ENCODE measurements at regions not wholly inside any gene's neighbourhood (a gene's known extent, or its start where the extent isn't known, plus 50 kb on each side); places are given as distances from the start of the nearest gene placed in this dataset.

DNA sequence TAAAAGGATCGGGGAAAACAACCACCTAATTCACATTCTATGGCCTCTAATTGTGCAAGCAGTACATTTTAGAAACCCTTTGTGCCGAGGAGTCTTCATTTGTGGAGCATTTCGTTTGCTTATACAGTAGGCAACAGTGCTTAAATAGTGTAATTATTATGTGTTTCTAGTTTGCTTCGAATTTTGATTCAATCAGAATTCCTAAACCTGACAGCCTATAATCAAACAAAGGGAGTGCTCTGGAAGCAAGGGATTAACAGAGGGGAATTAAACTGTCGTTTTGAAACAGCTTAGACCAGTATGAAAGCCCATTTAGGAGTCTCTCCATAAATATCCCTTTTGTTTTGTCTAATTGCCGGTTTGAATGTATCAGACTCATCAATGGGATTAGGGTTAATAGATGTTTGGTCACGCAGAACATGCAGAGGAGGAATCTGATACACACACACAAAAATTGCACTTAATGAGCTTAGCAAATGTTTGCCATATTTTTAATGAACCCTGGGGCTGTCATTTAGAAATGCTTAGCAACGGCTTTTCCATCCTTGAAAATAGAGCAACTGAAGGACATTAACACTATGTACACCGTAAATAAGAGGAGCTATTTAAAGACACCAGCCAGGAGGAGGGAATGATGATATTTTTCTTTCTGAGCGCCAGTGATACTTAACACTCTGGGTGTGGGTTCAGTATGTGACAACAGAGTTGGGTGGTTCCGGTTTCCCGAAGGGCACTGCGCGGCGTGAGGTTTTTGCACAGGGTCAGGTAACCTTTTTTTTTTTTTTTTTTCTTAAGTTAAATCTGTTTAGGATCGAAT lies 404.7 kb downstream of the TLE4 start:
- no peak for DNase-seq

DNA sequence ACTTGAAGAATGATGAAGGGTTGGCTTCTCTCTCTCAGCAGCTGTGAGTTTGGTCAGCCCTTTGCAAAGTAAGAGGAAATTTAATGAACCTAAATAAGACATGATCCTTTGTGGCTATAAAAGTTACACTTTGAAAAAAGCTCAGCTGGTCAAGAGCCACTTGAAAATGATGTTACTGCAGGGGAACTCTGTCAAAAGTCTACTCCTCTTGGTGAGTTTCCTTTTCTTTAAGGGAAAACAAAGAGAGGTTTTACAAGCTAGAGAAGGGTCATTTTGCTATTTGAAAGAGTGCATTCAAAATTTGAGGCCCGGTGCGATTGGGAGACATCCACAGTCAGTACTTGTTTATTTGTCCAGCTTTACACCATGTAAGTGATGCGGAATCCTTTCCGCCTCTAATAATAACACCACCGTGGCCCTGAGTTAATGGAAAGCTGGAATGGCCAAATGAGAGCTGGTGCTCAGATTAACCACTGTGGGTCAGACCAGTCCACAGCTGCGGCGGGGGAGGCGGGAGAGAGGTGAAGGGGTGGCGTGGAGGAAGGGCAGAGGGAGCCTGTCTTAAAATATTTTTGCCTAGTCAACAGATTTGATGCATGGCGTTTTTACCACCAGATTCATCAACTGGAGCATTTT lies 404.0 kb downstream of the TLE4 start:
- DNase-seq = no peak

DNA sequence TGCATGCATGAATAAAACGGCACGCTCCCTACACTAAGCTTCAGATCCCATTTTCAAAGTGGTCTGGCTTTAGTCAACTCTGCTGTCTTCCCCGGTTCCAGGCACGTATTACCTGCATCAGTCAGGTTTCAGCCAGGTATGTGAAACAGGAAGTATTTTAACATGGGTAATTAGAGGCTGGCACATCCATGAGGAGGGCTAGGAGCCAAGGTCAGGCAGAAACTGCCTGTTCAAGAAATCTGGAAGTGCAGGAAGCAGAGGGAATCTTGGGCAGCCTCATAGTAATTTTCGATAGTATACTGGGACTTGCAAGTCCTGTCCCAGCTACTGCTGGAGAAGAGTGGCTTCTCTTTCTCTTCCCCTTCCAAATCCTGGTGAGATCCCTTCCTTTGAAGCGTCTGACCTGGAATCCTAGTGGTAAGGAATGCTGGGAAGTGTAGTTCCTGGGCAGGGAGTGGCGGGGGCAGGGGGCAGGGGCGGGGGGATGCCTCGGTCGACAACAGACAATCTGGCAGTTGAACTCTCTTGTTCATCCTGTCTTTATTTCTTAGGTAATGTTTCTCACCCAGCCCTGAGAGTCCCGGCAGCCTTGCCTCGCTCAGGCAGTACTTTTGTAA lies 403.1 kb downstream of the TLE4 start:
- no peak for DNase-seq

DNA sequence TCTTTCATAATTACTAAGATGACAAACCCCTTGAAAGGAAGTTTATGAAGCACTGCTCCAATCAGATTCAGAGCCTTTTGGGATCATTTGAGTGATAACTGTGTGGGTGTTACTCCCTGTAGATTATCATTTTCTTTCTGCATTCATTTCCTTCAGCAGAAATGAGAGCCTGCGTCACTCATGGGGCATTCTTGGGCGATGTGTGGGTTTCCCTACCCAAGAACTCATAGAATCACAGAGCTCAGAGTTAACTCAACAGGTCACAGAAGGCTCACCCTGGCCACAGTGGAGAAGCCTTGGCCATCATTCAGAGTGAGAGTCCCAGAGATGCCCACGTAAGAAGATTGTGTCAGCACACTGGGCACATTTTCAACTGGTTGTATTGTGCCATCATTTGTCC lies 401.9 kb downstream of the TLE4 start:
- no peak for DNase-seq

DNA sequence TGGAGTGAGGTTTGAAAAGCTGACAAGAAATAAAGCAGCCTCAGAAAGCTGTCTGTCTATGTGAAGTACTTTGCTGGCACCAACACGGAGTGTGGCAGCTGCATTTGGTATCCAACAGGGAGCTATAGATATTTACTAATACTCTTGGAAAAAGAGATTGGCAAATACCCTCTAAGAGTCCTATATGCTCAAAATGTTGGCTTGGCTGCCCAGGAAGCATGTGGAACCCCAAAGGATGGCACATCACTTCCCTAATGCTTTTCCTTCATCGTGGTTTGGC lies 398.3 kb downstream of the TLE4 start:
- no peak for DNase-seq

DNA sequence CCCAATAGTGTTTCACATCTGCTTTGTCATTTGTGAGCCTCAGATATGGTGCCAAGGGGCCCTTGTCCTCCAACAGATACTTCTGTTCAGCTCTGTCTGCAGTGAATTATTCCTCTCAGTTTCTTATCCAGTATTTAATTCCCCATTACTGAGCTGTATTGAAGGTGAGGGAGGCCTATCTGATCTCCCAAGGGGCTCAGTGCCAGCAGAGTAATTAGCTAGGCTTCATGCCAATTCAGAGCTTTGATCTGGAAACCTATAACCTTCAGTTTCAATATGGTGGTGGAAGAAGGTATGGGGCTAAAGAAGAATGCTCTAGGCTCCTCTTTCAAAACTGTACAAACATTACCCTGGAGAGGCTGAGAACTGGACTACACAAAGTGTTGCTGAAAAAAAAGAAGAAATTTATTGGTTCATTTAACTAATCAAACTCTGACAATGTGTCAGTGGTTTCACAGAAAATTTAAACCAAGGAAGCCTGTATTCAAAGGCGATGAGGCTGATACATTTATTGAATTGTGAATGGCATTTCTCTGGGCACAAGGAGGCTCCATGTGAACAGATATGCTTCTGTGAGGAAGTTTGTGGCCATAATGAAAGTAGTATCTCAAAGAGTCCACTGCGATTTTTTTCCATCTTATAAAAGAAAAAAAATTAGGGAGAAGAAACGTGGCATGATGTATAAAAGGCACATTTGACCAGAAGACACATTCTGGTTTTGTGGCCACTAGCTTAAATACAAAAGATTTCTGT lies 397.8 kb downstream of the TLE4 start:
- no peak for DNase-seq

DNA sequence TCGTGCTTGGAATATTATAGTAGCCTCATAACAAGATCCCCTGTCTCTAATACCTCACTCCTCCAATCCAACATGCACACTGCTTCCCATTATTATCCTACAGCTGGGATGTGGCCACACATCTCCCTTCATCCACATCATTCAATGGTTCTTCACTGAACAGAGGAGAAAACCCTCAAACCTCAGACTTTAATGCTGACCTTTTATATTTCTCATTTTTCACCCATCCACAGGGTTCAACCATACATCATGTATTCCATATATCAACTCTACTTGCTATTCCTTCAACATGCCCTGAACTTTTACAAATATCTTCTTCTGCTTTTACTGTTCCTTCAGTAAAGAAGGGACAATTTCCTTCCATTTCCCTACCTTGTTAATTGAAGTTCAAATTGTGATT lies 396.8 kb downstream of the TLE4 start:
- no peak for DNase-seq

DNA sequence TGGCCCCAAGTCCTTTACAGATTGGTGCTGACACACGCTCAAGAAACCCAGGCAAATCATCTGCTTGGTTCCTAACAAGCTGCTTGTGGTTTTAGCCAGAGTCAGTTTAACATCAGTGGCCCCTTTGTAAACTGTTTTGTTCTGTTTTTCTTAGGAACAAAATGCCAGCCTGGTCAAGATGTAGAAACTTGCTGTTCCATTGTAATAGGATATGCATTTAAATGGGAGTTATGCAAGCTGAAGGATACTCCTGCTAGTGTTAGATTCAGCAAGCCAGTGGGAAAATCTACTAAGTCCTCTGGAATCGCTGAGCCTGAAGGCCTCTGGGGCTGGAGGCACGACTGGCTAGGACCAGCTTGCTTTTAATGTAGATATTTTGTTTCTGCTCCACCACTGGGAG lies 391.1 kb downstream of the TLE4 start:
- no peak for DNase-seq

DNA sequence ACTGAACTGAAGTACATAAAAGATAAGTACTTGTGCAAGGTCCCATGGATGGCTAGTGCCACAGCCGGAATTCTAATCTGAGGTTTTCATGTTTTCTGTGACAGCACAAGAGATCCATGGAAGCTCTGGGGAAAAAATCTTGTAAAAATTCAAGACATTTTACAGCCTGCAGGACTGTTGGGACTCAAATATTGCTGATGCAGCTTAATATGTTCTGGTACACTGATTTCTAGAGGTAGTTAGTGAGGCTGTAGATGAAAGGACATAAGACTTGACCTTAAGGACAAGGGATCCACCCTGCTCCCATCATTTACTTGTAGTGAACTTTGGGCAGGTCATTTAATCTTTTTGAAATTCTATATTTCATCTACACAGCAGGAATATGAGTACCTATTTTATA lies 390.4 kb downstream of the TLE4 start:
- DNase-seq = no peak

DNA sequence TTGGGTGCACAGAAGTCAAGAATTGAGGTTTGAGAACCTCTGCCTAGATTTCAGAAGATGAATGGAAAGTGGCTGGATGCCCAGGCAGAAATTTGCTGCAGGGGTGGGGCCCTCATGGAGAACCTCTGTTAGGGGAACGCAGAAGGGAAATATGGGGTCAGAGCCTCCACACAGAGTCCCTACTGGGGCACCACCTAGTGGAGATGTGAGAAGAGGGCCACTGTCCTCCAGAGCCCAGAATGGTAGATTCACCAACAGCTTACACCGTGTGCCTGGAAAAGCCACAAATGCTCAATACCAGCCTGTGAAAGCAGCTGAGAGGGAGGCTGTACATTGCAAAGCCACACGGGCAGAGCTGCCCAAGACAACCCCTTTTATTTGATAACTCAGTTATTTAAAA lies 383.5 kb downstream of the TLE4 start:
- DNase-seq = no peak

DNA sequence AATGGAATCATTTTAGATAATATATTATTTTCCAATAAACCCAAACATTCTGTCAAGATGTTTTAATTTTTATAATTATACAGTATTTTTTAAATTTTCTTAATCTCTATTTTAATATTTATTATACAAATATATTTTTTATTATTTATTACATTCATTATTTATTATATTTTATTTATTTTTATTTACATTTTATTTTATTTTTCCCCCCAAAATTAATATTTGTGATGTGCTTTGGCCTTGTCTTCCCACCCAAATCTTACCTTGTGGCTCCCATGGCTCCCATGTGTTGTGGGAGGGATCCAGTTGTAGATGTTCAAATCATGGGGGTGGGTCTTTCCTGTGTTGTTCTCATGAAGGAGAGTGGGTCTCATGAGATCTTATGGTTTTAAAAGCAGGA lies 382.1 kb downstream of the TLE4 start:
- DNase-seq = no peak

DNA sequence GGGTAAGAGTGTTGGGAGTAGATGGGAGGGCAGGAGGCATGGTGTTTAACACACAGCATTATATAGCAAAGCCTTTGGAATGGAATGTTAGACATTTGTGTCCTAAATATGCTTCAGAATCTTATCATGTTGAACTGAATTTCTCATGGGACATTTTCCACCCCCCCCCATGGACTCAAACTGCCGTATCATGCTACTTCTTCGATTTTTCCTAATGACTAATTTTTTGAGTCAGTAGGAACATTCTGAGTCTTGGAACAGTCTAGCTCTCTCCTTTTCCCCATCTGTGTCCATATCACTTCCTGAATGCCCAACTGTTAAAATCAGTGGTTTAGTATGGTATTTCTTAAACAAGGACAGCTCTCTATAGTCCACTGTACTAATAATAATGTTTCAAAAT lies 380.6 kb downstream of the TLE4 start:
- peak; percentile 43 for DNase-seq

DNA sequence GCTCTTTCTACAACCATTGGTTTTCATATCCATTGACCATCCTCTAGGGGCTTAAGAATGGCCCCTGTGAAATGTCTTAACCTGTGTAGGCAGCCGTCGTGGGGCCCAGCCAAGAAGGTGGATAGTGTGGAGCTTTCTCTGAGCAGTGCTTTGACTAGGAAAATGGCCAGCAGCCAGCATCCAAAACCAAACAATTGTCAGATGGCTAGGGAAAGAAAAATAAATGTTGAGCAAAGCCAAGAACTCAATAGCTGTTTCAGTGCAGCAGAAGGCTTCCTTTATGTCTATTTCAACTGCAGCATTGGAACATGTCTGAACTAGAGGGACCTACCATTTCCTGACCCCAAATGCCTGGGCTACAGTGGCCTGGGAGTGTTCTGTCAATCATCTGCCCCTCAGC lies 374.9 kb downstream of the TLE4 start:
- no peak for DNase-seq

DNA sequence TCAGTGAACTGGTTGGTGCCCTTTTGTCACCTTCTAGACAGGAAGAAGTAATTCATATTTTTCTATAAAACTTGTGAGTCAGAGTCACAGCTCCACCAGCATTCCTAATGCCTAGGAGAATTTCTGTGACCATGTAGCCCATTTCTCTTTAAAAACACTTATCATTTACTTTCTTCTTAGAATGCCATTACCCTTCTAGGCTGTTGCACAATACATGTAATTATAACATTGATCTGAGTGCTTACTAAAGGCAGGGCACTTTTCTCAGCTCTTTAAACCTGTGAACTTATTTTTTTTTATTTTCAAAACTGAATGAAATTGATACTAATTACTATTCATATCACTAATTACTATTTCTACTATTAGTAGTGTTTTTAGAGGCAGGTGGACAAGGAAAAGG lies 373.7 kb downstream of the TLE4 start:
- DNase-seq = peak; percentile 6

DNA sequence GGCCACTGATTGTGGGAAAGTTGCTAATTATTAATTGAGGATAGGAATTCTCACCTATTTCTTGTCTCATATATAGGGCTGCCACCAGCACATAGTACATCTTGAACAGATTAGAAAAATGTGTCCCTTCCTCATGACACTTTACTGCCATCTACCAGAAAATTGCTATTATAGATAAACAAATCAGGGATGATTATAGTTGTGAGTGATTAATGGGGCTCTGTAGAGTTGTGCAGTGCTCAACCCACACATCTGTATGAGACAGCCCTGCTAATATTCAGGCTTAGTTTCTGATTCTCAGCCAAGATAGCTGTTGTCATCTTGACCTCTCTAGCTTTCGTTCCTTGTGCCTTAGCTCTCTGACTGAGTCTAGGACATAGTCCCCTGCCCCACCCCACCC lies 373.3 kb downstream of the TLE4 start:
- DNase-seq = peak; percentile 5

DNA sequence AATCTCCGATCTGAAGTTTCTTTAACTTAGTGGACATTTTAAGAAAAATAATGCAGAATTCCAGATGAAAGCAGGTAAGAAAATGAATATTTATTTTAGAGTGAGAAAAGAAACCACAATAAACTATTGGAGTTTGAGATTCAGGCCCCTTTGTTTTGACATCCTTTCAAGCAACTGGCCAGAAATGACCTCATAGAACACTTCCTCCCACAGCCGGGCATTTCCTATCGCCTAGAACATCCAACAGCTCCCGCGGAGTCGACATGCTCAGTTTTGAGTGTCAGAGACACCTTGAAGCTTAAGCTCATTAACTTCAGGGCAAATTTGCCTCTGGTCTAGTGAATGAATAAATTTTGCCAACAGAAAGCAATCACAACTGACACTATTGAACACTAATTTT lies 369.2 kb downstream of the TLE4 start:
- DNase-seq = no peak

DNA sequence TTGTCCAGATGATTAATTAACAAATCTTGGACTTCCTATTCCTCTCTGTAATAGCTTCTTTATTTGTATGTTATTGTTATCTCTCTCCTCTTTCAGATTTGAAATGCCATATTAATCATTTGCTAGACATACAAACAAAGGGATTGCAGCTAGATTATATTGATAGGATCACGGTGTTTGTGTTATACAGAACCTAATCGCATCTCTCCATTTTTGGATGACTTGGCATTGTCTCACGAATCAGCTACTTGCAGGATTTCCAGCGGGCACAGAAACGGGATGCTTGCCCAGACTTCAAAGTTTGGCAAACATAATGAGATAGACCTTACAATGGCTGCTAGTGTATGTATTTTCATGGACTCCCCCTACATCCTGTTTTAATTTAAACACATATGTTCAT lies 368.1 kb downstream of the TLE4 start:
- DNase-seq = no peak

DNA sequence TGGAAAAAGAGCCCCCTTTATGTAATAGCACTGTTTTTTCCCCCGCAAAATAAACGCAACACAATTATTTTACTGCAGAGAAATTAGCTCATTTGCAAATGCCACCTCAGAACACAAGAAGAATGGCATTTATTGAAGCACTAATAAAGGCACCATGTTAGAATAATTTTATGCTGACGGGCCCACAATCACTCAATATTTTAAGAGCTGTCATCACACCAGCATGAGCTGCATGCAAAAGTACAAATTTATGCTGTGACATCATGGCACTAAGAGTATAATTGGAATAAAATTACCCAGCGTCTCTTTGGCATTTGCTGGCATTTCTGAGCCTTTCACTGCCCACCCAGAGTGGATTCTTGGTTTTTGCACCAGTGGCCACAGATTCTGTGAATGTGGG lies 364.6 kb downstream of the TLE4 start:
- DNase-seq = peak; percentile 4

DNA sequence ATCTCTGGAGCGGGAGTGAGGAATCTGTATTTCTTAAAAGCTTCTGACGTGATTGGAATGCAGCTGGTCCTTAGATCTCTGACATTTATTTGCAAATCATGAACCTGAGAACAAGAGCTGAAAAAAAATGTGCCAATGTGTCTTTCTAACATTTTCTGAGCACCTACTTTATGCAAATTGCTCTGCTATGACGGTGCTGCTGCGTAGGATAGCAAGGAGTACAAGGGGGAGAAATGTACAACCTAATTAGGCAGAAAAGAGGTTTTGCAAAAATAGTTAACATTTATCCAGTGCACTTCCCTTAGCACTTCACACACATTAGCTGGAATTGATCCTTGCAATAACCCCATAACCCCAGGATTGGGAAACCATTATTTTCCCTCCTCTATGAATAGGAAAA lies 357.5 kb downstream of the TLE4 start:
- no peak for DNase-seq

DNA sequence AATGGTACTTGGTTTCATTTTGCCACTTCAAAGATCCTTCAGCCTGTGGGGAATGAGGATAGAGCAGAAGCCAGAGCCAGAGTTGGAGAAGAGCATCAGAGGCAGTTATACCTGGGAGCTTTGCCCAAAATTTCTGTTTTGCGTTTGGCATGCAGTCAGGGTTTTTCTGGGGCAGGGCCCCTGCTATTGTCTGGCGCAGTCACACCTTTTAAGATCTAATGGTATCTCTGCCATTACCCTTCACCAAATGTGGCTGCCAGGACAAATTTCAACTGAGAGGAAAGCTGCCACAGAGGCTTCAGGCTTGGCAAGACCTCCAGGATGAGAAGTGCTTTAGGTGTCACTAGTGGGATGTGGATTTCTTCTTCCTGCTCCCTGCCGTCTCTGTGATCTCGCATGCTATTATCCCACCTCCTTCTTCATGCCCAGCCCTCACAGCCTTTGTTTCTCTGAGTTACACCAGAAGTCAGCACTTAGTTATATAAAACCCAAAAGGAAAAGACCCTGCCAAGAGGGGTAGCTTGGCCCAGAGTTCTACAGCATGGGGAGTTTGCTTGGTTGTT lies 357.0 kb downstream of the TLE4 start:
- no peak for DNase-seq

DNA sequence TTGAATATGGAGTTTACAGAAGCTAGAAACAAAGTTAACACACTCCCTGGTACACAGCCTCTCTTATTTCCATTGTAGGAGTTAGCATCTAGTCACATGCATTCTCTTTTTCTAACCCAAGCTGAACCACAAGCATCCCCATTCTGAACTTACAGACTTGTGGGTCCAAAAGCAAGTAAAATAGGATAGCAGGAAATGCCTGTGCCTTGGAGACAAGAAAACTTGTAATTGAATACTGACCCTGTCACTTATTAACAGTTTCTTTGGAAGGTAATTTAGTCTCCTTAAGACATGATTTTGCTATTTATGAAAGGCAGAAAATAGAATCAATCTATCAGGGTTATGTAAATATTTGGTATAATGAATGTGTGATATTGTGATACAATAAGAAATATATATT lies 353.6 kb downstream of the TLE4 start:
- DNase-seq = no peak

DNA sequence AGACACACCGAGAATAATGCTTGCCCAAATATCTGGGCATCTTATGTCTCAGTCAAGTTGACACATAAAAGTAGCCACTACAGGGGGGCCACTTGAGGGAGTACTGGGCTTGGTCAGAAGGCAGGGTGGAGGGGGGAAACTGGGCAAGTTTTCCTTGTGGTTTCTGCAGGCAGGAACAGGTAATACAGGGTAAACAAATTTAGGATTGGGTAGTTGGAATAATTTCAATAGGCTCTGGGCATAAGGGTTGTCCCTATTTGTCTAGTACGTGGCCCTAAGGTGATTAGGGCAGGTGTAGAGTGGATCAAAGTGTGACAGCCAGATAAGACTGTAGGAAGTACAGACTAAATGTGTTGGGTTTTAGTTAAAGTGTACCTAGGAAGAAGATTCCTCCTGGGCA lies 353.1 kb downstream of the TLE4 start:
- no peak for DNase-seq

DNA sequence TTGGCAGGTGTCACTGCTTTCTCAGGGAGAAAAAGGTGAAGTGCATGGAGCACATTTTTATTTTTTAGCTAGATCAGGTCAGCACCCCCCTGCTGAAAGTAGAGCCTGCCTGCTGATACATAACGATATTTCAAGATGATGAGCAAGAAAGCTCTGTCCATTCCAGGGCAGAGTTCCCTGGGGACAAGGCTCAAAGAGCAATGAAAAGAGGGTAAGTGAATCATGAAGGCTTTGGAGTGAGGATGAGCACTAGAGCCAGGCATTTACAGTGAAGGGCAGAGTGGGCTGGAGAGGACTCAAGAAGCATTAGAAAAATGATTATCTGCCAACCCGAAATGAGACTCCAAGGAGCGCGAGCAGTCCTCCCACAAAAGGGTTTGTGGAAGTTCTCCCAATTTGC lies 345.7 kb downstream of the TLE4 start:
- DNase-seq = peak; percentile 51
